ENCODE measurements at regions not wholly inside any gene's neighbourhood (a gene's known extent, or its start where the extent isn't known, plus 50 kb on each side); places are given as distances from the start of the nearest gene placed in this dataset.
A peak's percentile ranks its signal among the peaks of the same experiment; 100 is the strongest.
"Not testable (repeated sequence)": the region's sequence is repeated elsewhere in the genome, so short reads cannot be mapped to it uniquely, and the experiment has no call there.

DNA sequence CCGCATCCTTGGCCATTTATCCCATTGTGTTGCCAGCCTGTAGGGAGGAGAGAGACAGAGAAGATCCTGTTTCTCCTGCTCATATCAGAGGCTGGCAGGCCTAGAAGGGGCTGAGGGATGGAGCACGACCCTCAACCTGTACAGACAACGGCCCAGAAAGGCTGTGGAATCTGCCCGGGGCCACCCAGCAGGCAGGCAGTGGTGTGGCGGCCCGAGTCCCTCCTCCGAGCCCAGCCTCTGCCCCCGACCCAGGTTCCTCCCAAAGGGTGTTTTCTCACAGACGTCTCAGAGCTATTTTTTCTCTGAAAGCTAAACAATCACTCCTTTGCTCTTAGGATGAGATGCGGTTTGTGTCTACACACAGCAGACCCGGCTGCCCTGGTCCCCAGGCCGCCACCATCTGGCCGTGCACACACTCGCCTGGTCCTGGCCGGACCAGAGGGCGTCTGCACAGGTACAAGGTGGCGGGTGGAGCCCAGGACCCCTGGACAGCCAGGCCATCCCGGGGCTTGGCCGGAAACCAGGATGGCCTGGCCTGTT lies 69.3 kb downstream of the FOXL3 start:
- ATAC-seq (no peak), DNase-seq (no peak)
- no peak overlapping the region for H3K27ac Mint-ChIP-seq
- CTCF ChIA-PET, result interaction anchor here (1.3 kb wide), 1 partner anchor 473 kb away, joined by 3 read pairs; the partner anchor contains the start of gene SUN1
- H3K4me1 Mint-ChIP-seq (ENCODE audit: low read depth), result peaks cover 44% of the 10 kb centered on the region
- peaks cover 21% of the 10 kb centered on the region for H3K36me3 Mint-ChIP-seq (ENCODE audit: low read depth)
- no peaks in the 10 kb centered on the region for H3K27me3 Mint-ChIP-seq (ENCODE audit: low read depth)
- H3K9me3 Mint-ChIP-seq (ENCODE audit: insufficient read depth), result peaks cover 6% of the 10 kb centered on the region
- H3K4me3 Mint-ChIP-seq, result no peak overlapping the region
- POLR2A ChIA-PET, result no interaction called here

DNA sequence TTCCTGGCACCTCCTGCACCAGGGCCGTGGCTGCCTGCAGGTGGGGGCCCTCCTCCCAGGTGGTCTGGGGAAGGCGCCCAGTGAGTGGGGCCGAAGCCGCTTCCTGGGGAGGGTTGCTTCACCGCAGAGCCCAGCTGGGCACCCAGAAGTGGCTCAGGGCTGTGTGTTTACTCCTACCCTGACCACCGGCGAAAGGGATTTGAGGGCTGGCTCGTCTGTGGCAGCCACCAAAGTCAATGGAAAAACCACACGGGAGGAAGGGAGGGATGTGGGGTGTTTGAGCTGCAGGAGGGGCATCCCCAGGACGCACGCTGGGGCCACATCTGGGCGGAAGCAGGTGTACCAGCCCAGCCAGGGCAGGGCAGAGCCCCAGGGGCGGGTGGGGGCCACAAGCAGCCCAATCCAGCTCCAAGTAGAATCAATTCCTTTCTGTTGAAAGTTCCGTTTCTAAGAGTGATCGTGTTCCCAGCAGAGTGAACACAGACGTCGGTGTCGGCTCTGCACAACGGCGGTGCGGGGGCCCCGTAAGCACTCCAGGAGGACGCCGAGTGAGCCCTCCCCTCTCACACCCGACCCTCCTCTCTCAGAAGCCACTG lies 69.9 kb downstream of the FOXL3 start:
- peaks cover 50% of the 10 kb centered on the region for H3K4me1 Mint-ChIP-seq (ENCODE audit: low read depth)
- no peaks in the 10 kb centered on the region for H3K27me3 Mint-ChIP-seq (ENCODE audit: low read depth)
- H3K36me3 Mint-ChIP-seq (ENCODE audit: low read depth), result peaks cover 21% of the 10 kb centered on the region
- ChIA-PET CTCF (interaction anchor here (1.3 kb wide), 1 partner anchor 472 kb away, joined by 3 read pairs; the partner anchor contains the start of gene SUN1), POLR2A (interaction anchor here (0.9 to 1.0 kb wide), 2 partner anchors 8 to 259 kb away, joined by 3 to 4 read pairs; no protein-coding TSS in a partner anchor)
- peak overlapping the region; percentile 82 for H3K27ac Mint-ChIP-seq
- no peak for DNase-seq
- ATAC-seq, result peak; percentile 23
- H3K4me3 Mint-ChIP-seq, result peak overlapping the region; percentile 27
- H3K9me3 Mint-ChIP-seq (ENCODE audit: insufficient read depth), result peaks cover 6% of the 10 kb centered on the region

DNA sequence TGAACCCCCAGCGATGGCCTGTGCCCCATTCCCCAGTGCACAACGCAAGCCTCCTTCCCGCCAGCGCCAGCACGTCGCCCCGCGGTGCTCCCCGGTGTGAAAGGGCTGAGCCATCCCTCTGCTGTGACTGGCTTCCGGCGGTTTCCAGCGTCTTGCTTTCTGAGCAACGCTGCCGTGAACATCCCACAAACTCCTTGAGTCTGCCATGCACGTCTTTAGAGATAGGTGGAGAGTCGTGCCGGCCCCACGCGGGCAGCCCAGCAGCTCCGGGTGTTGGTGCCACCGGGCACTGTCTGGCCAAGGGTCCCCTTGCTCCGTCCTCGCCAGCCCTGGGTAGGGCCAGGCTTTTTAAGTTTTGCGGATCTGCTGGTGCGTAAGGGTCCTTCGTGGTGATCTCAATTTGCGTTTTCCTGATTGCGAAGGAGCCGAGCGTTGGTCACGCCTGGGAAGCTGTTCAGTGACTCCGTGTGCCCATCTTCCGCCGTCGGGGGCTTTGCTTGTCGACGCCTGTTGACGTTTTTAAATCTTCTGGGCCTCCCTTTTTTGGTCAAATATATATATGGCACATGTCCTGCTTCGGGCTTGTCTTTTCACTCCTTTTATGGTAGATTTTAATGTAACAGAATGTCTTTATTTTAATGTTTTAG lies 70.6 kb downstream of the FOXL3 start:
- H3K9me3 Mint-ChIP-seq (ENCODE audit: insufficient read depth), result peaks cover 6% of the 10 kb centered on the region
- H3K27ac Mint-ChIP-seq, result peak overlapping the region; percentile 82
- peak; percentile 55 for ATAC-seq
- peaks cover 54% of the 10 kb centered on the region for H3K4me1 Mint-ChIP-seq (ENCODE audit: low read depth)
- POLR2A ChIA-PET, result interaction anchor here (0.9 to 1.0 kb wide), 2 partner anchors 9 to 259 kb away, joined by 3 to 4 read pairs; no protein-coding TSS in a partner anchor
- peak overlapping the region; percentile 27 for H3K4me3 Mint-ChIP-seq
- peak; percentile 58 for DNase-seq
- peaks cover 24% of the 10 kb centered on the region for H3K36me3 Mint-ChIP-seq (ENCODE audit: low read depth)
- no peaks in the 10 kb centered on the region for H3K27me3 Mint-ChIP-seq (ENCODE audit: low read depth)
- CTCF ChIA-PET, result no interaction called here

DNA sequence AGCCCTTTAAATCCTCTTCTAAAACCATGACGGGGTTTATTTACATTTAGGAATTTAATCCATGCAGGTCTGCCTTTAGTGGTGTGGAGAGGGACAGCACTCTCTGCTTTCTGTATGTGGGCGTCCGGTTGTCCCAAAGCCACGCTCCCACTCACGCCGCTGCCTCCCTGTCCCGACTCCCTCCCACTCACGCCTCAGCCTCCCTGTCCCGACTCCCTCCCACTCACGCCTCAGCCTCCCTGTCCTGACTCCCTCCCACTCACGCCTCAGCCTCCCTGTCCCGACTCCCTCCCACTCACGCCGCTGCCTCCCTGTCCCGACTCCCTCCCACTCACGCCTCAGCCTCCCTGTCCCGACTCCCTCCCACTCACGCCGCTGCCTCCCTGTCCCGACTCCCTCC lies 71.2 kb downstream of the FOXL3 start:
- H3K4me3 Mint-ChIP-seq; DNase-seq; H3K9me3 Mint-ChIP-seq (ENCODE audit: insufficient read depth); CTCF ChIA-PET; H3K27me3 Mint-ChIP-seq (ENCODE audit: low read depth); ATAC-seq: not testable (repeated sequence)
- Mint-ChIP-seq H3K27ac (peak overlapping the region; percentile 36), H3K36me3 (ENCODE audit: low read depth) (peaks cover 25% of the 10 kb centered on the region), H3K4me1 (ENCODE audit: low read depth) (peaks cover 60% of the 10 kb centered on the region)
- POLR2A ChIA-PET, result interaction anchor here (2.3 kb wide), 1 partner anchor 9 kb away, joined by 22 read pairs; no protein-coding TSS in a partner anchor

DNA sequence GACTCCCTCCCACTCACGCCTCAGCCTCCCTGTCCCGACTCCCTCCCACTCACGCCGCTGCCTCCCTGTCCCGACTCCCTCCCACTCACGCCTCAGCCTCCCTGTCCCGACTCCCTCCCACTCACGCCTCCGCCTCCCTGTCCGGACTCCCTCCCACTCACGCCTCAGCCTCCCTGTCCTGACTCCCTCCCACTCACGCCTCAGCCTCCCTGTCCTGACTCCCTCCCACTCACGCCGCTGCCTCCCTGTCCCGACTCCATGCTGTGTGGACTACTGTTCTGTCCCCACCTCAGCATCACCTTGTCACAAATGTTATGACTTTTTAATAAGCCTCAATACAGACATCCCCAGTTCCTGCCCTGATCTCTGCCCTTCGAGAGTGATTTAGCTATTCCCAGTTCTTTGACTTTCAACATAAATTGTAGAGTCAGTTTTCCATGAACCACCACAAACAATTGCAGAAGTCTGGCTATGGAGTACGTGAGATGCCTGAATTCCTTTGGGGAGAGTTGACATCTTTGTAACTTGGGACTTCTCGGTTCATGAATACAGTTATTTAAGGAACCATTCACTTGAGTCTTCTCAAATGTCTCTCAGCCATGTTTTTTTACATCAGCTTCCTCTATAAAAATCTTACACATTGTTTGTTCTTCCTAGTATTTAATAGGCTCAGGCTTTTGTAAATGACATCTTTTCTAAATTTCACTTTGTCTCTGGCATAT lies 71.9 kb downstream of the FOXL3 start:
- CTCF ChIA-PET, result interaction anchor here (0.6 to 1.7 kb wide), 5 partner anchors 10 to 511 kb away, joined by 3 to 10 read pairs (median 3); no protein-coding TSS in a partner anchor
- Mint-ChIP-seq H3K36me3 (ENCODE audit: low read depth) (peaks cover 25% of the 10 kb centered on the region), H3K4me1 (ENCODE audit: low read depth) (peaks cover 67% of the 10 kb centered on the region), H3K9me3 (ENCODE audit: insufficient read depth) (peaks cover 6% of the 10 kb centered on the region), H3K4me3 (peak overlapping the region; percentile 66), H3K27me3 (ENCODE audit: low read depth) (no peaks in the 10 kb centered on the region), H3K27ac (peak overlapping the region; percentile 94)
- no peak for ATAC-seq
- POLR2A ChIA-PET, result interaction anchor here (0.8 to 2.3 kb wide), 4 partner anchors 10 to 256 kb away, joined by 3 to 22 read pairs (median 6); no protein-coding TSS in a partner anchor
- no peak for DNase-seq

DNA sequence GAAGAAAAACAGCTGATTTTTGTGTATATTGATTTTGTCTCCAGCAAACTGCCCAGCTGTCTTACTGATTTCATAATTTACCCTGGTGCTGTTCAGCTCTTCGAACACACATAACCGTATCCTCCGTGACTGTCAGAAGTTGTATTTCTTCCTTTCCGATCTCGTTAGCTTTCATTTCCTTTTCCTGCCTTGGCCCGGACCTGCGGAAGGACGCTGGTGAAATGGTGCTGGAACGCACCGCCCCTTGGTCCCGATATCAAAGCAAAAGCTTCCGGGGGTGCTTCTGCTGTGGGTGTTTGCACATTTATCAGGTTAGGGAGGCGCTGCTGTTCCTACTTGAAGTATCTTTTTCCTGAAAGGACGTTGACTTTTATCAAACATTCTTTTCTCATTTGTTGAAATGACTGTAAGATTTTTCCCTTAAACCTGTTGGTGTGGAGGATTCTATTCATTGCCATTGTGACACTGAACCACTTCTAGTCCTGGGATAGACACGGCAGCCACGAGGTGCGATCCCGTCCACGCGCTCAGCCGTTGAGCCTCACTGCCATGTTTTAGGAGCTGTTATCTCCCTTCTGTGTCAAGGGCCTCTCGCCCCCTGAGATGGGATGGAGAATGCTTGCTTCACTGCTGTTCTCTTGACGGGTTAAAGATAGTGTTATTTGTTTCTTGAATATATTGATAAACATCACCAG lies 72.6 kb downstream of the FOXL3 start:
- H3K36me3 Mint-ChIP-seq (ENCODE audit: low read depth), result peaks cover 25% of the 10 kb centered on the region
- H3K4me1 Mint-ChIP-seq (ENCODE audit: low read depth), result peaks cover 71% of the 10 kb centered on the region
- DNase-seq, result peak; percentile 80
- ChIA-PET CTCF (interaction anchor here (0.6 to 1.7 kb wide), 6 partner anchors 11 to 510 kb away, joined by 3 to 10 read pairs (median 3); no protein-coding TSS in a partner anchor), POLR2A (interaction anchor here (0.6 to 2.3 kb wide), 5 partner anchors 10 to 379 kb away, joined by 3 to 22 read pairs (median 4); no protein-coding TSS in a partner anchor)
- peaks cover 6% of the 10 kb centered on the region for H3K9me3 Mint-ChIP-seq (ENCODE audit: insufficient read depth)
- H3K4me3 Mint-ChIP-seq, result peak overlapping the region; percentile 66
- ATAC-seq, result peak; percentile 81
- no peaks in the 10 kb centered on the region for H3K27me3 Mint-ChIP-seq (ENCODE audit: low read depth)
- H3K27ac Mint-ChIP-seq, result peak overlapping the region; percentile 94

DNA sequence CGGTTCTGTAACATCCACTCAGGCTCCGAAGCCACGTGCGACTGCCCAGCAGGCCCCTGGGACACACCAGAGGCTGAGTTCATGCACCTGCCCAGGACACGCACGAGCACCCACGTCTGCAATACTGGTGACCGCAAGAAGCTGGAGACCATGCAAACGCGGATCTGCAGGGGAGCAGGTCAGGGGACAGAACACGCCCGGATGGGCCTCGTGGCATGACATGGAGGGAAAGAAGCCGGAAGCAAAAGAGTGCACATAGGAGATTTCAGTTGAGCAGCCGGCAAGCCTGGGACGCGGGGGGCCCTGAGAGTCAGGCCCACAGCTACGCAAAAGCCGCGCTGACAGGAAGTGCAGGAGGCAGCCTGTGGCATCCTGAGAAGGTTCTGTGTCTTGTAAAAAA lies 73.7 kb downstream of the FOXL3 start:
- ChIA-PET CTCF (interaction anchor here (1.2 kb wide), 1 partner anchor 19 kb away, joined by 4 read pairs; no protein-coding TSS in a partner anchor), POLR2A (interaction anchor here (1.0 to 2.3 kb wide), 3 partner anchors 12 to 254 kb away, joined by 3 to 22 read pairs (median 9); no protein-coding TSS in a partner anchor)
- Mint-ChIP-seq H3K27me3 (ENCODE audit: low read depth) (no peaks in the 10 kb centered on the region), H3K36me3 (ENCODE audit: low read depth) (peaks cover 23% of the 10 kb centered on the region), H3K27ac (peak overlapping the region; percentile 94), H3K9me3 (ENCODE audit: insufficient read depth) (peaks cover 6% of the 10 kb centered on the region), H3K4me3 (no peak overlapping the region), H3K4me1 (ENCODE audit: low read depth) (peaks cover 71% of the 10 kb centered on the region)
- DNase-seq, result peak; percentile 69
- ATAC-seq, result no peak

DNA sequence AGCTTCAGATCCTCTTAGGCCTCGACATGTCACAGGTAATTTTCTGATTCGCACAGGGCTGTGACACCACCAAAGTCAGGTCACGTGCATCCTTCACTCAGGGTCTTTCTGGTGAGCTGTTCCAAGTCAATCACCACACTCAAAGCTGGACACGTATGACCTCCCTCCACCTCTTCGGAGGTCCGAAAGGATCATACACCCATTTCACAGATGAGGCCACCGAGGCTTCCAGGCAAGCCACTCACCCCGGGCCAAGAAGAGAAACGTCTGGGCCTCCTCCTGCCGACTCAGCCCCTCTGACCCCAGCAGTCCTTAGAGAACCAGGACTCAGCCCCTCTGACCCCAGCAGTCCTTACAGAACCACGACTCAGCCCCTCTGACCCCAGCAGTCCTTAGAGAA lies 74.6 kb downstream of the FOXL3 start:
- POLR2A ChIA-PET, result no interaction called here
- CTCF ChIA-PET, result no interaction called here
- H3K4me1 Mint-ChIP-seq (ENCODE audit: low read depth), result peaks cover 68% of the 10 kb centered on the region

DNA sequence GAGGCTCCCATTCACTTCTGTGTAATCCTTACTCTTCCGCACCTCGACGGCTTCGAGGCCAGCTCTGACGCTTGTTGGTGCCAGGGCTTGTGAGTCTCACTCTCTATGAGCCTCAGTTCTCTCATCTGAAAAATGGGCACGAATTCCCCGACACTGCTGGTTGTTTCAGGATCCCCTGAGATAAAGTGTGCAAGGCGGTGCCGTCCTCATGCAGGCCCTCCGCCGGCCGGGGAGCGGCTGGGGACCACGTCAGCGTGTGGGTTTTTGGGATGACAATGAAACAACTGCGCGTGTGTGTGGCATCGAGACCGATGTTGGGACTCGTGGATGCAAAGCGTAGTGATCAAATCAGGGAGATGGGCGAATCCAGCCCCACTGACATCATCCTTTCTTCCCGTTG lies 75.6 kb downstream of the FOXL3 start:
- Mint-ChIP-seq H3K4me3 (no peak overlapping the region), H3K36me3 (ENCODE audit: low read depth) (peaks cover 23% of the 10 kb centered on the region), H3K4me1 (ENCODE audit: low read depth) (peaks cover 59% of the 10 kb centered on the region), H3K27me3 (ENCODE audit: low read depth) (no peaks in the 10 kb centered on the region), H3K9me3 (ENCODE audit: insufficient read depth) (peaks cover 3% of the 10 kb centered on the region), H3K27ac (no peak overlapping the region)
- ATAC-seq (no peak), DNase-seq (no peak)
- CTCF ChIA-PET, result interaction anchor here (0.8 to 1.7 kb wide), 3 partner anchors 271 to 408 kb away, joined by 3 to 4 read pairs (median 3); no protein-coding TSS in a partner anchor
- POLR2A ChIA-PET, result interaction anchor here (1.4 kb wide), 1 partner anchor 14 kb away, joined by 9 read pairs; no protein-coding TSS in a partner anchor

More for the DNA sequence above, 74.6 kb downstream of the FOXL3 start:
- peak overlapping the region; percentile 94 for H3K27ac Mint-ChIP-seq
- H3K4me3 Mint-ChIP-seq, result peak overlapping the region; percentile 15
- H3K27me3 Mint-ChIP-seq (ENCODE audit: low read depth), result no peaks in the 10 kb centered on the region
- no peak for DNase-seq
- H3K36me3 Mint-ChIP-seq (ENCODE audit: low read depth), result peaks cover 23% of the 10 kb centered on the region
- peaks cover 3% of the 10 kb centered on the region for H3K9me3 Mint-ChIP-seq (ENCODE audit: insufficient read depth)
- no peak for ATAC-seq

DNA sequence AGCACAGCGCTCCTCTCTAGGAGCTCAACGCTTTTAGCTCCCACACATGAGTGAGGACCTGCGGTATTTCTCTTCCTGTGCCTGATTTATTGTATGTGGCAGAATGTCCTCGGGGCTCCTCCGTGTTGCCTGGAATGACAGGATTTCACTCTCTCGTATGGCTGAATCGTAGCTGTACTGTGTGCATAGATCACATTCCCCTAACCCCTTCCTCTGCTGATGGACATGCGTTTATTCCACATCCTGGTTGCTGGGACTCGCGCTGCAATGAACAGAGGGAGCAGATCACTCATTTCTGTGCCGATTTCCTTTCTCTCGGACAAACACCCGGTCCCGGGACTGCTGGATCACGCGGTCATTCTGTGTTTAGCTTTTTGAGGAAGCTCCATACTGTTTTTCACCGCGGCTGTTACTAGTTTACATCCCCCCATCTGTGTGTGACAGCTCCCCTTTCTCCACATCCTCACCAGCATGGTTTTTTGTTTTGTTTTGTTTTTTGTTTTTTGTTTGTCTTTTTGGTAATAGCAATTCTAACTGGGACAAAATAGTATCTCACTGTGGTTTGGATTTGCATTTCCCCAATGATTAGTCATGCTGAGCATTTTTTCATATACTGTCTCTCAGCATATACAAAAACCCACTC lies 76.3 kb downstream of the FOXL3 start:
- H3K27ac Mint-ChIP-seq, result peak overlapping the region; percentile 37
- peaks cover 3% of the 10 kb centered on the region for H3K9me3 Mint-ChIP-seq (ENCODE audit: insufficient read depth)
- peak overlapping the region; percentile 46 for H3K4me3 Mint-ChIP-seq
- DNase-seq (no peak), ATAC-seq (no peak)
- POLR2A ChIA-PET, result interaction anchor here (0.7 to 1.4 kb wide), 2 partner anchors 14 to 67 kb away, joined by 3 to 9 read pairs; no protein-coding TSS in a partner anchor
- H3K36me3 Mint-ChIP-seq (ENCODE audit: low read depth), result peaks cover 23% of the 10 kb centered on the region
- CTCF ChIA-PET, result interaction anchor here (0.8 to 1.7 kb wide), 3 partner anchors 270 to 407 kb away, joined by 3 to 4 read pairs (median 3); no protein-coding TSS in a partner anchor
- H3K27me3 Mint-ChIP-seq (ENCODE audit: low read depth), result no peaks in the 10 kb centered on the region
- H3K4me1 Mint-ChIP-seq (ENCODE audit: low read depth), result peaks cover 53% of the 10 kb centered on the region

Measured in activated CD8-positive, alpha-beta T cell treated with anti-CD3 and anti-CD28 coated beads, Interleukin-2, amount 10 ng/mL, durations not matched to agents 7 days and 5 days (primary cell).